Uterus (tissue), 2 donors: ENCODE measurements at regions not wholly inside any gene's neighbourhood (a gene's known extent, or its start where the extent isn't known, plus 50 kb on each side); places are given as distances from the start of the nearest gene placed in this dataset.

ENCODE experiments used
- CTCF ChIP-seq, 4 experiments: fragments of 200-600 bp in 2 of 4; fragments of 450-650 bp in 2 of 4; sonication (generic) in 2 of 4; IDR thresholded peaks; one replicate each; pipeline ENCODE4 v1.5.1; 2016 to 2019; ENCODE audit warnings: antibody characterized with exemption in 4 of 4, mild to moderate bottlenecking in 2 of 4, moderate library complexity in 1 of 4
- POLR2A ChIP-seq, 2 donors: fragments of 450-650 bp; IDR thresholded peaks; one replicate each; pipeline ENCODE4 v1.6.1; 2016; ENCODE audit warnings: antibody characterized with exemption in 2 of 2, mild to moderate bottlenecking in 1 of 2, moderate library complexity in 1 of 2

GRCh38 chr9:22970434-22970975, 523.9 kb downstream of the DMRTA1 start:
- no peak for TF ChIP-seq POLR2A (IDR thresholded peaks at IDR 0.05)
- no peak for TF ChIP-seq CTCF (IDR thresholded peaks at IDR 0.05)
